Naive thymus-derived CD4-positive, alpha-beta T cell (primary cell): ENCODE measurements at regions not wholly inside any gene's neighbourhood (a gene's known extent, or its start where the extent isn't known, plus 50 kb on each side); places are given as distances from the start of the nearest gene placed in this dataset.

Experiments used
- ATAC-seq: fragments of 150-1000 bp; cut with Tn5 transposase; 2 replicates; pipeline ENCODE4 v1.10.0; 2021; ENCODE audit warnings: mild to moderate bottlenecking, moderate library complexity
- CTCF ChIA-PET: fragments of 350-600 bp; sonication (Branson Sonifier 250); formaldehyde crosslinking; loops from one replicate; lab custom pipeline; 2021; ENCODE audit warnings: antibody characterized with exemption; lab: Charles Lee
- POLR2A ChIA-PET: fragments of 350-600 bp; sonication (Branson Sonifier 250); formaldehyde crosslinking; loops from one replicate; lab custom pipeline; 2021; ENCODE audit warnings: antibody characterized with exemption, inconsistent platforms; lab: Charles Lee
- DNase-seq, 9 donors: peaks; one replicate each; pipeline versions ENCODE4 v3.0.0 to v3.0.0-alpha.2; 2020 to 2022; ENCODE audit warnings: mixed read lengths in 1 of 9
- H3K27ac ChIP-seq: one replicate; pipeline ENCODE4 v1.7.0; 2013; ENCODE audit warnings: mild to moderate bottlenecking, low read depth, low read length, moderate library complexity
- H3K27me3 ChIP-seq, 2 donors: one replicate each; pipeline ENCODE4 v1.7.0; 2013; ENCODE audit warnings: low read length in 2 of 2, mild to moderate bottlenecking in 2 of 2, moderate library complexity in 2 of 2; ENCODE audit not compliant: control insufficient read depth in 2 of 2, insufficient read depth in 2 of 2
- H3K36me3 ChIP-seq, 3 experiments: 1 replicate in 2 of 3; 2 replicates in 1 of 3; pipeline ENCODE4 v1.7.0; 2013; ENCODE audit warnings: low read length in 3 of 3, mild to moderate bottlenecking in 3 of 3, moderate library complexity in 1 of 3; ENCODE audit not compliant: insufficient read depth in 3 of 3, control insufficient read depth in 2 of 3
- H3K4me1 ChIP-seq, 2 donors: one replicate each; pipeline ENCODE4 v1.7.0; 2013; ENCODE audit warnings: low read length in 2 of 2, mild to moderate bottlenecking in 2 of 2, moderate library complexity in 1 of 2; ENCODE audit not compliant: control insufficient read depth in 2 of 2, insufficient read depth in 2 of 2
- H3K4me3 ChIP-seq: 2 replicates; pipeline ENCODE4 v1.7.0; 2013; ENCODE audit warnings: mild to moderate bottlenecking, low read length
- H3K9me3 ChIP-seq, 3 experiments: 1 replicate in 2 of 3; 2 replicates in 1 of 3; pipeline ENCODE4 v1.7.0; 2013; ENCODE audit warnings: low read length in 3 of 3; ENCODE audit not compliant: control insufficient read depth in 2 of 3
- H3K27ac Mint-ChIP-seq, 9 donors: one replicate each; pipeline ENCODE4 v1.8.0; 2020 to 2022; ENCODE audit warnings: mixed read lengths in 9 of 9, mild to moderate bottlenecking in 8 of 9, moderate library complexity in 5 of 9, inconsistent platforms in 2 of 9
- H3K27me3 Mint-ChIP-seq, 5 donors: one replicate each; pipeline ENCODE4 v1.8.0; 2021 to 2022; ENCODE audit warnings: mixed read lengths in 5 of 5, mild to moderate bottlenecking in 1 of 5
- H3K36me3 Mint-ChIP-seq, 5 donors: one replicate each; pipeline ENCODE4 v1.8.0; 2020 to 2022; ENCODE audit warnings: mixed read lengths in 5 of 5, mild to moderate bottlenecking in 3 of 5, inconsistent platforms in 1 of 5
- H3K4me1 Mint-ChIP-seq, 7 donors: one replicate each; pipeline ENCODE4 v1.8.0; 2020 to 2022; ENCODE audit warnings: mixed read lengths in 7 of 7, mild to moderate bottlenecking in 3 of 7, inconsistent platforms in 1 of 7
- H3K4me3 Mint-ChIP-seq, 10 donors: one replicate each; pipeline ENCODE4 v1.8.0; 2020 to 2022; ENCODE audit warnings: mild to moderate bottlenecking in 10 of 10, mixed read lengths in 10 of 10, moderate library complexity in 6 of 10, inconsistent platforms in 2 of 10
- H3K9me3 Mint-ChIP-seq, 11 donors: one replicate each; pipeline ENCODE4 v1.8.0; 2020 to 2022; ENCODE audit warnings: mixed read lengths in 11 of 11, mild to moderate bottlenecking in 4 of 11, inconsistent platforms in 1 of 11, moderate library complexity in 1 of 11
- intact Hi-C, 2 donors: fragments of 100-400 bp; cut with micrococcal nuclease; formaldehyde crosslinking; loops; one replicate each; pipeline ENCODE4 v1.15.1; 2023

- Histone ChIP-seq H3K36me3 (no peaks in the 10 kb centered on the region), H3K9me3 (peaks cover 0 to 10% (median 0%) of the 10 kb centered on the region in 3 experiments), H3K4me3 (no peak overlapping the region), H3K27me3 (no peaks in the 10 kb centered on the region), H3K27ac (no peak overlapping the region), H3K4me1 (no peaks in the 10 kb centered on the region)
- intact Hi-C loops: no loop called here
- Mint-ChIP-seq H3K36me3 (peaks cover 0 to 14% (median 4%) of the 10 kb centered on the region in 5 donors), H3K4me1 (no peaks in the 10 kb centered on the region), H3K9me3 (peaks cover 0 to 22% (median 7%) of the 10 kb centered on the region in 11 donors), H3K4me3 (no peak overlapping the region), H3K27ac (no peak overlapping the region), H3K27me3 (no peaks in the 10 kb centered on the region)
- ATAC-seq (no peak), DNase-seq (no peak)
- ChIA-PET POLR2A (no interaction called here), CTCF (no interaction called here)
These were observed 111.2 kb upstream of the FAM174A start for GRCh38 chr5:100424017-100424416.

GRCh38 chr5:100423330-100423729, 111.8 kb upstream of the FAM174A start:
- Histone ChIP-seq H3K4me1 (no peaks in the 10 kb centered on the region), H3K9me3 (peaks cover 0 to 10% (median 0%) of the 10 kb centered on the region in 3 experiments), H3K4me3 (no peak overlapping the region), H3K27me3 (no peaks in the 10 kb centered on the region), H3K27ac (no peak overlapping the region), H3K36me3 (no peaks in the 10 kb centered on the region)
- ChIA-PET CTCF (no interaction called here), POLR2A (no interaction called here)
- Mint-ChIP-seq H3K9me3 (peaks cover 0 to 22% (median 7%) of the 10 kb centered on the region in 11 donors), H3K4me1 (no peaks in the 10 kb centered on the region), H3K27ac (no peak overlapping the region), H3K4me3 (no peak overlapping the region), H3K27me3 (no peaks in the 10 kb centered on the region), H3K36me3 (peaks cover 0 to 14% (median 4%) of the 10 kb centered on the region in 5 donors)
- no peak for DNase-seq
- intact Hi-C loops: no loop called here
- ATAC-seq: no peak

- intact Hi-C loops: no loop called here
- Histone ChIP-seq H3K27me3 (no peaks in the 10 kb centered on the region), H3K27ac (no peak overlapping the region), H3K4me1 (no peaks in the 10 kb centered on the region), H3K4me3 (no peak overlapping the region), H3K36me3 (no peaks in the 10 kb centered on the region), H3K9me3 (peaks cover 0 to 10% (median 0%) of the 10 kb centered on the region in 3 experiments)
- DNase-seq (no peak), ATAC-seq (no peak)
- Mint-ChIP-seq H3K9me3 (peaks cover 0 to 22% (median 7%) of the 10 kb centered on the region in 11 donors), H3K4me1 (no peaks in the 10 kb centered on the region), H3K27ac (no peak overlapping the region), H3K4me3 (no peak overlapping the region), H3K36me3 (peaks cover 0 to 14% (median 4%) of the 10 kb centered on the region in 5 donors), H3K27me3 (no peaks in the 10 kb centered on the region)
- ChIA-PET POLR2A (no interaction called here), CTCF (no interaction called here)
These were observed 113.8 kb upstream of the FAM174A start for GRCh38 chr5:100421360-100421759.

GRCh38 chr5:100418231-100418630, 116.9 kb upstream of the FAM174A start:
- ATAC-seq (no peak), DNase-seq (no peak)
- no peak overlapping the region for H3K27ac Mint-ChIP-seq
- no peak overlapping the region for H3K4me3 Mint-ChIP-seq
- peaks cover 0 to 2% (median 0%) of the 10 kb centered on the region in 11 donors for H3K9me3 Mint-ChIP-seq
- no peaks in the 10 kb centered on the region for H3K36me3 ChIP-seq
- ChIA-PET CTCF (no interaction called here), POLR2A (no interaction called here)
- no peaks in the 10 kb centered on the region for H3K9me3 ChIP-seq
- H3K27me3 Mint-ChIP-seq: peaks cover 0 to 4% (median 0%) of the 10 kb centered on the region in 5 donors
- H3K36me3 Mint-ChIP-seq: no peaks in the 10 kb centered on the region
- intact Hi-C loops: no loop called here
- no peaks in the 10 kb centered on the region for H3K4me1 Mint-ChIP-seq
- H3K4me1 ChIP-seq: no peaks in the 10 kb centered on the region
- H3K27me3 ChIP-seq: no peaks in the 10 kb centered on the region
- H3K4me3 ChIP-seq: no peak overlapping the region
- no peak overlapping the region for H3K27ac ChIP-seq

GRCh38 chr5:100409660-100410151, 125.5 kb upstream of the FAM174A start:
- no peaks in the 10 kb centered on the region for H3K27me3 ChIP-seq
- CTCF ChIA-PET: interaction anchor here (0.5 kb wide), 1 partner anchor 1506 kb away, joined by 3 read pairs; no protein-coding TSS in a partner anchor
- POLR2A ChIA-PET: no interaction called here
- Mint-ChIP-seq H3K27ac (no peak overlapping the region), H3K36me3 (no peaks in the 10 kb centered on the region), H3K27me3 (peaks cover 0 to 4% (median 0%) of the 10 kb centered on the region in 5 donors), H3K9me3 (no peaks in the 10 kb centered on the region), H3K4me3 (no peak overlapping the region), H3K4me1 (no peaks in the 10 kb centered on the region)
- DNase-seq: no peak
- no peaks in the 10 kb centered on the region for H3K9me3 ChIP-seq
- intact Hi-C loops: no loop called here
- no peak overlapping the region for H3K4me3 ChIP-seq
- no peak overlapping the region for H3K27ac ChIP-seq
- H3K36me3 ChIP-seq: no peaks in the 10 kb centered on the region
- H3K4me1 ChIP-seq: no peaks in the 10 kb centered on the region
- ATAC-seq: no peak

- H3K4me3 ChIP-seq: no peak overlapping the region
- no peak overlapping the region for H3K4me3 Mint-ChIP-seq
- no peaks in the 10 kb centered on the region for H3K36me3 Mint-ChIP-seq
- ATAC-seq: no peak
- no peaks in the 10 kb centered on the region for H3K27me3 ChIP-seq
- peaks cover 0 to 4% (median 0%) of the 10 kb centered on the region in 5 donors for H3K27me3 Mint-ChIP-seq
- POLR2A ChIA-PET: no interaction called here
- no peaks in the 10 kb centered on the region for H3K4me1 Mint-ChIP-seq
- H3K9me3 ChIP-seq: no peaks in the 10 kb centered on the region
- no peaks in the 10 kb centered on the region for H3K4me1 ChIP-seq
- H3K27ac ChIP-seq: no peak overlapping the region
- intact Hi-C loops: no loop called here
- H3K9me3 Mint-ChIP-seq: no peaks in the 10 kb centered on the region
- no peak overlapping the region for H3K27ac Mint-ChIP-seq
- H3K36me3 ChIP-seq: no peaks in the 10 kb centered on the region
- DNase-seq: no peak
- CTCF ChIA-PET: no interaction called here
These were observed 128.1 kb upstream of the FAM174A start for GRCh38 chr5:100407053-100407452.

GRCh38 chr5:100406640-100407039, 128.5 kb upstream of the FAM174A start:
- Mint-ChIP-seq H3K9me3 (no peaks in the 10 kb centered on the region), H3K36me3 (no peaks in the 10 kb centered on the region), H3K4me1 (no peaks in the 10 kb centered on the region), H3K27ac (no peak overlapping the region), H3K27me3 (peaks cover 0 to 4% (median 0%) of the 10 kb centered on the region in 5 donors), H3K4me3 (no peak overlapping the region)
- no peak overlapping the region for H3K4me3 ChIP-seq
- H3K27me3 ChIP-seq: no peaks in the 10 kb centered on the region
- ChIA-PET CTCF (no interaction called here), POLR2A (no interaction called here)
- no peak overlapping the region for H3K27ac ChIP-seq
- no peaks in the 10 kb centered on the region for H3K9me3 ChIP-seq
- H3K4me1 ChIP-seq: no peaks in the 10 kb centered on the region
- intact Hi-C loops: no loop called here
- no peak for ATAC-seq
- no peaks in the 10 kb centered on the region for H3K36me3 ChIP-seq
- no peak for DNase-seq
